ENCODE measurements at regions not wholly inside any gene's neighbourhood (a gene's known extent, or its start where the extent isn't known, plus 50 kb on each side); places are given as distances from the start of the nearest gene placed in this dataset.
"Not testable (repeated sequence)": the region's sequence is repeated elsewhere in the genome, so short reads cannot be mapped to it uniquely, and the experiment has no call there.

DNA sequence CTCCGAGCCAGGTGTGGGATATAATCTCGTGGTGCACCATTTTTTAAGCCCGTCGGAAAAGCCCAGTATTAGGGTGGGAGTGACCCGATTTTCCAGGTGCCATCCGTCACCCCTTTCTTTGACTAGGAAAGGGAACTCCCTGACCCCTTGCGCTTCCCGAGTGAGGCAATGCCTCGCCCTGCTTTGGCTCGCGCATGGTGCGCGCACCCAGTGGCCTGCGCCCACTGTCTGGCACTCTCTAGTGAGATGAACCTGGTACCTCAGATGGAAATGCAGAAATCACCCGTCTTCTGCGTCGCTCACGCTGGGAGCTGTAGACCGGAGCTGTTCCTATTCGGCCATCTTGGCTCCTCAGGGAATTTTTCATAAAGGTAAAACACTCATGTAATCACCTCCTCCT is 63.9 kb downstream of the RWDD3 start:
- not testable (repeated sequence) for TF ChIP-seq POLR2A (IDR thresholded peaks at IDR 0.05); POLR2AphosphoS5 (IDR thresholded peaks at IDR 0.05); EP300 (IDR thresholded peaks at IDR 0.05; ENCODE audit: low read depth)
- TF ChIP-seq, protein P1, sequence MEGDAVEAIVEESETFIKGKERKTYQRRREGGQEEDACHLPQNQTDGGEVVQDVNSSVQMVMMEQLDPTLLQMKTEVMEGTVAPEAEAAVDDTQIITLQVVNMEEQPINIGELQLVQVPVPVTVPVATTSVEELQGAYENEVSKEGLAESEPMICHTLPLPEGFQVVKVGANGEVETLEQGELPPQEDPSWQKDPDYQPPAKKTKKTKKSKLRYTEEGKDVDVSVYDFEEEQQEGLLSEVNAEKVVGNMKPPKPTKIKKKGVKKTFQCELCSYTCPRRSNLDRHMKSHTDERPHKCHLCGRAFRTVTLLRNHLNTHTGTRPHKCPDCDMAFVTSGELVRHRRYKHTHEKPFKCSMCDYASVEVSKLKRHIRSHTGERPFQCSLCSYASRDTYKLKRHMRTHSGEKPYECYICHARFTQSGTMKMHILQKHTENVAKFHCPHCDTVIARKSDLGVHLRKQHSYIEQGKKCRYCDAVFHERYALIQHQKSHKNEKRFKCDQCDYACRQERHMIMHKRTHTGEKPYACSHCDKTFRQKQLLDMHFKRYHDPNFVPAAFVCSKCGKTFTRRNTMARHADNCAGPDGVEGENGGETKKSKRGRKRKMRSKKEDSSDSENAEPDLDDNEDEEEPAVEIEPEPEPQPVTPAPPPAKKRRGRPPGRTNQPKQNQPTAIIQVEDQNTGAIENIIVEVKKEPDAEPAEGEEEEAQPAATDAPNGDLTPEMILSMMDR (IDR thresholded peaks at IDR 0.05), result not testable (repeated sequence)
